Hematopoietic multipotent progenitor cell (in vitro differentiated cells): ENCODE measurements at regions not wholly inside any gene's neighbourhood (a gene's known extent, or its start where the extent isn't known, plus 50 kb on each side); places are given as distances from the start of the nearest gene placed in this dataset.

Experiments used
- DNase-seq, 3 donors: peaks; one replicate each; pipeline ENCODE4 v3.0.0-alpha.2; 2011 to 2015; ENCODE audit warnings: low read depth in 2 of 3, low spot score in 2 of 3

DNA sequence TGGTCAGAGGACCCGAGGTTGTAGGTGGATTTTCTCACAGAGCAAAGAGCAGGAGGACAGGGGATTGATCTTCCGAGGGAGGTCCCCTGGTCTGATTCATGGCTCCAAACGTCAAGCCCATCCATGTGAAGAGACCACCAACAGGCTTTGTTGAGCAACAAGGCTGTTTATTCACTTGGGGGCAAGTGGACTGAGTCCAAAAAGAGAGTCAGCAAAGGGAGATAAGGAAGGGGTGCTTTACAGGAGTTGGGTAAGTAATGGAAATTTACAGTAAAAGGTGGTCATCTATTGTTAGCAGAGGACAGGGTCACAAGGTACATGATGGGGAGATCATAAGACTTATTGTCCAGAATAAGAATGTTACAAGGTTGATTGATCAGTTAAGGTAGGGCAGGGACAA is 2285.8 kb downstream of the TP53TG3F start:
- no peak for DNase-seq

DNA sequence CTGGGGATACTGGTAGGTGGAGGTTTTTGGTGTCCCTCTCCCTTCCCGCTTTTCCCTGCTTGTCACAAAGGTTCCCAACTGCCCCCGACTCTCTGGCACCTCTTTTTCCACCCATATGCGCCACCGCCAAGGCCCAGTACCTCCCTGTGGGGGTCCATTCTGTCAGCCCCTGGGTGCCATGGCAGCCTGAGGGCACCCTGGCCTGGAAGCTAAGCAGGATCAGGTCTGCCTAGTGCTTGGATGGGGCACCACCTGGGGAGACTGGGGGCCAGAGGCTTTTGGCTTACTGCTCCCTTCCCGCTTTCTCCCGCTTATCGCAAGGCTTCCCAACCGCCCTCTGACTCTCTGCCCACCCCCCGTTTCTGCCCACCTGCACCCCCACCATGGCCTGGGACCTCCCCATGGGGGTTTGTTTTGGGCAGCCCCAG is 2286.4 kb downstream of the TP53TG3F start:
- no peak for DNase-seq

DNA sequence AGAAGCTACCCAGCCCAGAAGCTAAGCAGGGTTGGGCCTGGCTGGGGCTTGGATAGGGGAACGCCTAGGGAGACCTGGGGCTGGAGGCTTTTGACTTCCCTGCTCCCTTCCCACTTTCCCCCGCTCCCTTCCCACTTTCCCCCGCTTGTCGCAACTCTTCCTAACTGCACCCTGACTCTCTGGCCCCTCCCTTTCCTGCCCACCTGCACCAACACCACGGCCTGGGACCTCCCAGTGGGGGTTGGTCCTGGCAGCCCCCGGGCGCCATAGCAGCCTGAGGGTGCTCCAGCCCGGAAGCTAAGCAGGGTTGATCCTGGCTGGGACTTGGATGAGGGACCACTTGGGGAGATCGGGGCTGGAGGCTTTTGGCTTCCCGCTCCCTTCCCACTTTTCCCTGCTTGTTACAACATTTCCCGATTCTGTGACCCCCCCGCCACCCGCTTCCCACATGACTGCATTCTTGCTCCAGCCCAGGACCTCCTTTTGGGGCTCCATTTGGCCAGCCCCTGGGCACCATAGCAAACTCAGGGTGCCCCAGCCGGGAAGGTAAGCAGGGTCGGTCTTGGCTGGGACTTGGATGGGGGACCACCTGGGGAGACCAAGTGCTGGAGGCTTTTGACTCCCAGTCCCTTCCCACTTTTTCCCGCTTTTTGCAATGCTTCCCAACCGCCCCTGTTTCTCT is 2287.0 kb downstream of the TP53TG3F start:
- no peak for DNase-seq

DNA sequence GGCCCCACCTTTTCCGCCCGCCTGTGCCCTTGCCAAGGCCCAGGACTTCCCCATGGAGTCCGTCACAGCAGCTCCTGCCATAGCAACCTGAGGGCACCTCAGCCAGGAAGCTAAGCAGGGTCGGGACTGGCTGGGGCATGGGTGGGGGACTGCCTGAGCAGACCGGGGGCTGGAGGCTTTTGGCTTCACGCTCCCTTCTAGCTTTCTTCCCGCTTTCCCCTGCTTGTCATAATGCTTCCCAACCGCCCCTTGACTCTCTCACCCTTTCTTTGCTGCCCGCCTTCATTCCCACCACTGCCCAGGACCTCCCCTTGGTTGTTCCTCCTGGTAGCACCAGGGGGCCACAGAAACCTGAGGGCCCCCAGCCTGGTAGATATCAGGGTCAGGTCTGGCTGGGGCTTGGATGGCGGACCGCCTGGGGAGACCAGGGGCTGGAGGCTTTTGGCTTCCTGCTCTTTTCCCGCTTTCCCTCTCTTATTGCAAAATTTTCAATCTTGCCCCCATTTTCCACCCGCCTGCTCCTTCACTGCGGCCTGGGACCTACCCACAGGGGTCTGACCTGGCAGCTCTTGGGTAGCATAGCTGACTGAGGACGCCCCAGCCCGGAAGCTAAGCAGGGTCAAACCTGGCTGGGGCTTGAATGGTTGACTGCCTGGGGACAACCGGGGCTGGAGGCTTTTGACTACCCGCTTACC is 2287.7 kb downstream of the TP53TG3F start:
- DNase-seq: no peak

DNA sequence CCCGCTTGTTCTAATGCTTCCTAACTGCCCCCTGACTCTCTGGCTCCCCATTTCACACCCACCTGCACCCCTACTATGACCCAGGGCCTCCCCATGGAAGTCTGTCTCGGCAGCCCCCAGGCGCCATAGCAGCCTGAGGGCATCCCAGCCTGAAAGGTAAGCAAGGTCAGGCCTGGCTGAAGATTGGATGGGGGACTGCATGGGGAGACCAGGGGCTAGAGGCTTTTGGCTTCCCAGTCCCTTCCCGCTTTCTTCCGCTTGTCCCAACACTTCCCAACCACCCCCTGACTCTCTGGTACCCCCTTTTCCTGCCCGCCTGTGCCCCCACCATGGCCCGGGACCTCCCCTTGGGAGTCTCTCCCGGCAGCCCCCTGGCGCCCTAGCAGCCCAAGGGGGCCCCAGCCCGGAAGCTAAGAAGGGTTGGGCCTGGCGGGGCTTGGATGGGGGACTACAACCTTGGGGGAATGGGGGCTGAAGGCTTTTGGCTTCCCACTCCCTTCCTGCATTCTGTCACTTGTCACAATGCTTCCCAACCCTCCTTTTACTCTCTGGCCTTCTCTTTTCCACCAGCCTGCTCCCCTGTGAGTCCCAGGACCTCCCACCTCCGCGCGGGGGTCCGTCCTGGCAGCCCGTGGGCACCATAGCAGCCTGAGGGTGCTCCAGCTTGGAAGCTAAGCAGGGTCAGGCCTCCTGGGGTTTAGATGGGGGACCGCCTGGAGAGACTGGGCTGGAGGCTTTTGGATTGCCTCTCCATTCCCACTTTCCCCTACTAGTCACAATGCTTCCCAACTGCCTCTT is 2288.4 kb downstream of the TP53TG3F start:
- DNase-seq: no peak

GRCh38 chr16:35748621-35749252 is 2289.3 kb downstream of the TP53TG3F start:
- DNase-seq: no peak

- no peak for DNase-seq
Measured at GRCh38 chr16:35749253-35750141, 2290.1 kb downstream of the TP53TG3F start.

- DNase-seq: no peak
Measured at GRCh38 chr16:35750157-35750689, 2290.8 kb downstream of the TP53TG3F start.

DNA sequence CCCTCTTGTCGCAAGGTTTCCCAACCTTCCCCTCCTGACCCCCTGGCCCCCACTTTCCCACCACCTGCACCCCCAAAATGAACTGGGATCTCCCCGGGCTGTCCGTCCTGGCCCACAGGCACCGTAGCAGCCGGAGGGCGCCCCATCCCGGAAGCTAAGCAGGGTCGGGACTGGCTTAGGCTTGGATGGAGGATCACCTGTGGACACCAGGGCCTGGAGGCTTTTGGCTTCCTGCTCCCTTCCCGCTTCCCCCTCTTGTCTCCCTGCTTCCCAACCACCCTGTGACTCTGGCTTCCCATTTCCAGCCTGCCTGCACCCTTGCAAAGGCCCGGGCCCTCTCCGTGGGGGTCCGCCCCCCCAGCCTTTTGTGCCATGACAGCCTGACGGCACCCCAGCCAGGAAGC is 2291.3 kb downstream of the TP53TG3F start:
- DNase-seq: no peak

DNA sequence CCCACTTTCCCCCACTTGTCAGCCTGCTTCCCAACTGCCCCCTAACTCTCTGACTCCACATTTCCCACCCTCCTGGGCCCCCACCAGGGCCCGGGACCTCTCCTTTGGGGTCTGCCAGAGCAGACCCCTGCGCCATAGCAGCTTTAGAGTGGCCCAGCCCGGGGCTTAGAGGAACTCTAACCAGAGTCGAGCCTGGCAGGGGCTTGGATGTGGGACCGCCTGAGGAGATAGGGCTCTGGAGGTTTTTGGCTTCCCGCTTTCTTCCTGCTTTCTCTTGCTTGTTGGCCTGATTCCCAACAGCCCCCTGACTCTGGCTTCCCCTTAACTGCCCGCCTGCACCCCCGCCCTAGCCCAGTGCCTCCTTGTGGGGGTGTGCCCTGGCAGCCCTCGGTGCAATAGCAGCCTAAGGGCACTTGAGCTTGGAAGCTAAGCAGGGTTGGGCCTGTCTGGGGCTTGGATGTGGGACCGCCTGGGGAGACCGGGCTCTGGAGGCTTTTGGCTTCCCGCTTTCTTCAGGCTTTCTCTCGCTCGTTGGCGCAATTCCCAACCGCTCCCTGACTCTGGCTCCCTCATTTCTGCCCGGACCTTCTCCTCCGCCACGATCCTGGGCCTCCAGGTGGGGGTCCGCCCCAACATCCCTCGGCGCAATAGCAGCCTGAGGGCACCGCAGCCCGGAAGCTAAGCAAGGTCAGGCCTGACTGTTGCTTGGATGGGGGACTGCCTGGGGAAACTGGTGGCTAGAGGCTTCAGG is 2292.0 kb downstream of the TP53TG3F start:
- no peak for DNase-seq

- no peak for DNase-seq
Measured at GRCh38 chr16:35752012-35752772, 2292.8 kb downstream of the TP53TG3F start.

GRCh38 chr16:35752773-35753558 is 2293.6 kb downstream of the TP53TG3F start:
- no peak for DNase-seq

GRCh38 chr16:35753559-35754390 is 2294.4 kb downstream of the TP53TG3F start:
- DNase-seq: no peak

- DNase-seq: no peak
Measured at GRCh38 chr16:35754391-35755369, 2295.3 kb downstream of the TP53TG3F start.

DNA sequence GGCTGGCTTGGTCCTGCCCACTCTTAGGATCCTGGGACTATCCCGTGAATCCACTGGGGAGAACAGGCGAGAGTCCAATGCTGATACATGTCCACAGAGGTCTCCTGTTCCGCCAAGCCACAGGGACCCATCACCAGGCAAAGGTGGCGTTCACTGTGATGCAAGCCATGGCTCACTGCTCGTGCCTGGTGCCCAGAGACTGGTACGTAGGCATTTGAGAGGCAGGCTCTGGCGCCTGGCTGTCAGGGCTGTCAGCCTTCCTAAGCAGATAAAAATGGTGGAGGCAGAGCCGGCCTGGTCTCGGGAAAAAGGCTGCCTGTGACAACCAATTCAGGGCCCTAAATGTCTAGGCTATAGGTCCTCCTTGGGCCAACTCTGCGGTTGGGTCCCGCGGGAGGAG is 2329.0 kb downstream of the TP53TG3F start:
- no peak for DNase-seq
